Small intestine (tissue), 7 donors: ENCODE measurements at regions not wholly inside any gene's neighbourhood (a gene's known extent, or its start where the extent isn't known, plus 50 kb on each side); places are given as distances from the start of the nearest gene placed in this dataset.
"Not testable (repeated sequence)": the region's sequence is repeated elsewhere in the genome, so short reads cannot be mapped to it uniquely, and the experiment has no call there.

ENCODE experiments used
- DNase-seq, 2 donors: peaks; one replicate each; pipeline versions ENCODE4 v3.0.0 to v3.0.0-alpha.2; 2013
- FAIRE-seq: peaks from 2 replicates; lab custom pipeline; 2012; peaks lifted over from hg19 to GRCh38; lab: Jason Lieb, UNC
- H3K27ac ChIP-seq, 3 donors: one replicate each; pipeline ENCODE4 v1.5.1; 2013; ENCODE audit warnings: low read length in 2 of 3, mild to moderate bottlenecking in 2 of 3, control low read depth in 1 of 3, inconsistent platforms in 1 of 3, low read depth in 1 of 3, moderate library complexity in 1 of 3
- H3K27me3 ChIP-seq, 3 donors: one replicate each; pipeline ENCODE4 v1.6.1; 2013; ENCODE audit warnings: low read length in 3 of 3, inconsistent platforms in 1 of 3; ENCODE audit not compliant: control insufficient read depth in 3 of 3, insufficient read depth in 3 of 3
- H3K36me3 ChIP-seq, 3 donors: one replicate each; pipeline ENCODE4 v1.6.1; 2013; ENCODE audit warnings: low read length in 3 of 3, inconsistent platforms in 1 of 3, low read depth in 1 of 3, mild to moderate bottlenecking in 1 of 3, moderate library complexity in 1 of 3; ENCODE audit not compliant: control insufficient read depth in 3 of 3, insufficient read depth in 2 of 3
- H3K4me1 ChIP-seq, 3 donors: one replicate each; pipeline ENCODE4 v1.6.1; 2013; ENCODE audit warnings: low read length in 2 of 3, inconsistent platforms in 1 of 3, low read depth in 1 of 3, mild to moderate bottlenecking in 1 of 3, moderate library complexity in 1 of 3; ENCODE audit not compliant: control insufficient read depth in 3 of 3, insufficient read depth in 2 of 3
- H3K4me3 ChIP-seq, 3 donors: one replicate each; pipeline ENCODE4 v1.5.1; 2013; ENCODE audit warnings: low read length in 3 of 3, control low read depth in 1 of 3, inconsistent platforms in 1 of 3, low read depth in 1 of 3, mild to moderate bottlenecking in 1 of 3, moderate library complexity in 1 of 3
- H3K9me3 ChIP-seq, 2 donors: one replicate each; pipeline ENCODE4 v1.6.1; 2013; ENCODE audit warnings: low read depth in 1 of 2, low read length in 1 of 2; ENCODE audit not compliant: control insufficient read depth in 2 of 2, insufficient read depth in 1 of 2
- WGBS, 3 donors: extraction: QIAGEN DNeasy Blood & Tissue Kit; methylation state at CpG; one replicate each; pipeline ENCODE4 v1.1.7; 2013; 5-methylcytosine and 5-hydroxymethylcytosine counted together
- donor health status: healthy with polysubstance abuse.
- donor health status: control.
- donor health status: control.
- donor health status: Bipolar disorder and iron deficiency.
- donor health status: healthy.

- DNase-seq (no peak), FAIRE-seq (no peak)
- Histone ChIP-seq H3K4me3 (no peak overlapping the region), H3K27me3 (no peaks in the 10 kb centered on the region), H3K4me1 (no peaks in the 10 kb centered on the region), H3K36me3 (no peaks in the 10 kb centered on the region), H3K9me3 (no peaks in the 10 kb centered on the region), H3K27ac (no peak overlapping the region)
- WGBS, 3 donors = 83 to 93% (median 86%) methylated on average over 2 of the region's 2 CpGs
These were observed 484.4 kb upstream of the SPRED2 start for GRCh38 chr2:65916785-65917295.

- no peaks in the 10 kb centered on the region for H3K36me3 ChIP-seq
- DNase-seq (no peak), FAIRE-seq (no peak)
- no peak overlapping the region for H3K4me3 ChIP-seq
- no peaks in the 10 kb centered on the region for H3K27me3 ChIP-seq
- no peaks in the 10 kb centered on the region for H3K9me3 ChIP-seq
- H3K4me1 ChIP-seq = no peaks in the 10 kb centered on the region
- no peak overlapping the region for H3K27ac ChIP-seq
These were observed 483.8 kb upstream of the SPRED2 start for GRCh38 chr2:65916177-65916576.

GRCh38 chr2:65915273-65915672 is 482.9 kb upstream of the SPRED2 start:
- Histone ChIP-seq H3K27ac (no peak overlapping the region), H3K4me1 (no peaks in the 10 kb centered on the region), H3K9me3 (no peaks in the 10 kb centered on the region), H3K27me3 (no peaks in the 10 kb centered on the region), H3K4me3 (no peak overlapping the region), H3K36me3 (no peaks in the 10 kb centered on the region)
- FAIRE-seq (no peak), DNase-seq (no peak)
- 83 to 87% (median 84%) methylated on average over 3 of the region's 3 CpGs for WGBS, 3 donors

- no peak for FAIRE-seq
- 67 to 84% (median 70%) methylated on average over 7 of the region's 7 CpGs for WGBS, 3 donors
- Histone ChIP-seq H3K27me3 (no peaks in the 10 kb centered on the region), H3K9me3 (no peaks in the 10 kb centered on the region), H3K4me3 (no peak overlapping the region), H3K4me1 (no peaks in the 10 kb centered on the region), H3K36me3 (no peaks in the 10 kb centered on the region), H3K27ac (no peak overlapping the region)
- DNase-seq = no peak
These were observed 481.9 kb upstream of the SPRED2 start for GRCh38 chr2:65914244-65914786.

- Histone ChIP-seq H3K9me3 (no peaks in the 10 kb centered on the region), H3K4me3 (no peak overlapping the region), H3K27me3 (no peaks in the 10 kb centered on the region), H3K36me3 (no peaks in the 10 kb centered on the region), H3K27ac (no peak overlapping the region), H3K4me1 (no peaks in the 10 kb centered on the region)
- DNase-seq = no peak
- FAIRE-seq = no peak
- WGBS, 3 donors = 65 to 71% (median 66%) methylated on average over 9 of the region's 9 CpGs
These were observed 481.4 kb upstream of the SPRED2 start for GRCh38 chr2:65913813-65914212.

- Histone ChIP-seq H3K4me1 (no peaks in the 10 kb centered on the region), H3K27me3 (no peaks in the 10 kb centered on the region), H3K36me3 (no peaks in the 10 kb centered on the region), H3K4me3 (no peak overlapping the region), H3K27ac (no peak overlapping the region), H3K9me3 (peaks cover 0 to 2% of the 10 kb centered on the region in 2 donors)
- DNase-seq = no peak
- no peak for FAIRE-seq
- 37 to 50% (median 41%) methylated on average over 1 of the region's 1 CpG for WGBS, 3 donors
These were observed 469.4 kb upstream of the SPRED2 start for GRCh38 chr2:65901756-65902155.

- peaks cover 0 to 2% of the 10 kb centered on the region in 2 donors for H3K9me3 ChIP-seq
- no peaks in the 10 kb centered on the region for H3K27me3 ChIP-seq
- WGBS, 3 donors = 88 to 92% (median 91%) methylated on average over 4 of the region's 4 CpGs
- no peaks in the 10 kb centered on the region for H3K36me3 ChIP-seq
- FAIRE-seq (no peak), DNase-seq (no peak)
- no peaks in the 10 kb centered on the region for H3K4me1 ChIP-seq
- no peak overlapping the region for H3K4me3 ChIP-seq
- H3K27ac ChIP-seq = no peak overlapping the region
These were observed 464.0 kb upstream of the SPRED2 start for GRCh38 chr2:65896446-65896845.

GRCh38 chr2:65890131-65890530 is 457.7 kb upstream of the SPRED2 start:
- DNase-seq, H3K4me3 ChIP-seq, H3K27me3 ChIP-seq, H3K27ac ChIP-seq, FAIRE-seq, H3K36me3 ChIP-seq, H3K4me1 ChIP-seq, H3K9me3 ChIP-seq: not testable (repeated sequence)
- 50 to 69% (median 69%) methylated on average over 6 of the region's 6 CpGs for WGBS, 3 donors

GRCh38 chr2:65885266-65885665 is 452.9 kb upstream of the SPRED2 start:
- Histone ChIP-seq H3K27ac (no peak overlapping the region), H3K4me3 (no peak overlapping the region), H3K4me1 (no peaks in the 10 kb centered on the region), H3K36me3 (no peaks in the 10 kb centered on the region), H3K27me3 (no peaks in the 10 kb centered on the region), H3K9me3 (no peaks in the 10 kb centered on the region)
- WGBS, 3 donors = 50 to 58% (median 57%) methylated on average over 1 of the region's 1 CpG
- no peak for DNase-seq
- no peak for FAIRE-seq
